ENCODE measurements at regions not wholly inside any gene's neighbourhood (a gene's known extent, or its start where the extent isn't known, plus 50 kb on each side); places are given as distances from the start of the nearest gene placed in this dataset.

DNA sequence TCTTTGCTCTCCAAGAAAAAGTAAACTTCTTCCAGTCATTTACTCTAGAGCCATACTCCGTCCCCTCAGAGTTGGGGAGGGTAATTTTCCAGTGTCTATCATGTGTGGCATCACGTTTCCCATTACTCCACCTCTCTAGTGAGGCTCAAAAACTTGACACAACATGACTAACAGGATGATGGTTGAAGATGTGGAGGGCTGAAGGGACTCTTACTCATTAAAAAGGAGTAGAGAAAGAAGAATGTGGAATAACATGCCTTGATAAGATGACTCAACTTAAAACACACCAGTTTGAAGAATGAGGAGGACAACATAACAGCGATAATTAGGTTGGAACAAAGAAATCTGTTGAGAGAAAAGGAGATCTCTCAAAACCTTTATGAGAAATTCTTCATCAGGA lies 894.3 kb downstream of the OTOL1 start:
- TF ChIP-seq POLR2A (IDR thresholded peaks at IDR 0.05), result no peak
- no peak for TF ChIP-seq CTCF (IDR thresholded peaks at IDR 0.05)

Measured in upper lobe of left lung (tissue), 4 donors.